HG02852 (cell line): ENCODE measurements at regions not wholly inside any gene's neighbourhood (a gene's known extent, or its start where the extent isn't known, plus 50 kb on each side); places are given as distances from the start of the nearest gene placed in this dataset.

Experiments
- ATAC-seq: cut with Tn5 transposase; IDR thresholded peaks from one replicate; pipeline ENCODE4 v1.9.1; 2021; ENCODE audit warnings: mild to moderate bottlenecking, moderate library complexity; ENCODE audit not compliant: unreplicated experiment

DNA sequence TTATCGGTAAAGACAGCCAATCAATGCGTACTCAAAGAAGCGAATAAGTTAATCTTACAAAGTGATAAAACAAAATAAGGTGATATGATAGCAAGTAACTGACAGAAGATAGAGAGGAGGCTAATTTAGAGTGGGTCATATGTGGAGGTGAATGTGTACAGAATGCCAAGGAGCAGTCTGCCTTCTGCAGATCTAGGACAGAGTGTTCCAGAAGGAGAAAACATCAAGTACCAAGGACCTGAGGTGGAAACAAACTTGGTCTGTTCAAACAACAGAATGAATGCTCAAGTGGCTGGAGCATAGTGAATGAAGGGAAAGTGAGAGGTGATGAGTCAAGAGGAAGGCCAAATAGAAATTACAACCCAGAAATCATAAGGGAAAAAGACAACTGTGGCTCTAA is 170.3 kb upstream of the BMP4 start:
- no peak for ATAC-seq

DNA sequence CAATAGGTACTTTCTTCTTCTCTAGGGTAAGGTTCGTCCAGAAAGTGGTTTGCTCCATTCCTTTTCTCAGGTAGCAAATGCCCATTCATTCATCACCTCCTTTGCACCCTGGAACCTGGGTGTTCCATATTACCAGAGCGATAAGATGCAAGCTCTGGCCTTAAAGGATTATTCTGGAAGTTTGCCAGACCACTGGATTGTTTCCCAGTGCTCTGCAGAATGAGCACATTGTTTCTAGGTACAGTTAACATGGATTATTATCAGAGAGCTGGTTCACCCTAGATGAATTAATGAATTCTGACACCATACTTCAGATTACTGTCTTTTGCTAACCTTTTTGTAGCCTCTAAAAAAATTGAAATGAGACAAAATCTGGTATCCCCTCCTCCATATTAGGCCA is 170.9 kb upstream of the BMP4 start:
- ATAC-seq, result no peak

DNA sequence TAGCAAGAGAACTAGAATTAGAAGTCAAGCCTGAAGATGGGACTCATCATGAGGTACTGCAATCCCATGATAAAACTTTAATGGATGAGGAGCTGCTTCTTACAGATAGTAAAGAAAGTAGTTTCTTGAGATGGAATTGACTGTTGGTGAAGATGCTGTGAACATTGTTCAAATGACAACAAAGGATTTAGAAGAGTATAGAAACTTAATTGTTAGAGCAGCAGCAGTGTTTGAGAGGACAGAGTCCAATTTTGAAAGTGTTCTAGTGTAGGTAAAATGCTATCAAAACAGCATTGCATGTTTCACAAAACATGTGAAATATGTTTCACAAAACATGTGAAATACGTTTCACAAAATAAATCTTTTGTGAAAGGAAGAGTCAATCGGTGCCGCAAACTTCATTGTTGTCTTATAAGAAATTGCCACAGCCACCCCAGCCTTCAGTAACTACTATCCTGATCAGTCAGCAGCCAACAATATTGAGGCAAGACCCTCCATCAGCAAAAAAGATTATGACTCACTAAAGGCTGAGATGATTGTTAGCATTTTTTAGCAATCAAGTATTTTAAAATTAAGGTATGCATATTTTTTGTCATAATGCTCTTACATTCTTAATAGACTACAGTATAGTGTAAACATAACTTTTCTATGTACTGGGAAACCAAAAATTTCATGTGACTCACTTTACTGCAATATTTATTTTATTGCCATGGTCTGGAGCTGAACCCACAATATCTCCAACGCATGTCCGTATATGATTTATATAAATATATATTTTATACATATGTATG is 173.4 kb upstream of the BMP4 start:
- no peak for ATAC-seq

DNA sequence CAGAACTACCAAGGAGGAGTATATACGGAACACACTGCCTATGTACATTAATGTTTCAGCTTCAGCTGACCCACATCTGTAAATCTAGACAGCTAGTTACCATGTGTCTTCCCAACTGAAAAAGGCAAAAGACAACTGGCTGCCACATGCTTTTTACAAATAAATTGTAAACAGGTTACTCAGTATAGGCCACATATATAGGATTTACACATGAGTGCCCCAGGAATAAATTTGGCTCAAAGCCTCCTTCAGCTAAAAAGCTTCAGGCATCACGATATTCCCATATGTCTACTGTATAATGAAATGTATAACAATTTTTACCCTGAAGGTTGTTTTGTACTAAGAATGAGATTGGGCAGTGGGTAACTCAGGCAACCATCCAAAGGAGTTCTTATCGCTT is 175.9 kb upstream of the BMP4 start:
- ATAC-seq, result no peak

DNA sequence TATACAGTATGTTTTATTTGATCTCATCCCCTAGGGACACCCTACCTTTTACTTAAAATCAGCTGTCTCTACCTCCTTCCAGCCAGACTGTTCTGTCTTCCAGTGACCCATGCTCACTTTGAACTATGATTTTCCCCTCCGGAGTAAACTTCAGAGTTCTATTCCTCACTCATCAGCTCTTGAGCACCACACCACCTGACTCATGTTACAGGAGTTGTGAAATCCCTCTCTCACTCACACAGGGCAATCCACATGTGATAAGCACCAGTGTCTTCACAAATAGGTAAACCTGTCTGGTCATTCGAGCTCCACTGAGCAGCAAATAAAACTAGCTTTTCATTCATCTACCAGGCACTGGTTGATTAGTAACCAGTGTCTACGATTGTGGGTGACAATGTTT is 177.3 kb upstream of the BMP4 start:
- no peak for ATAC-seq

DNA sequence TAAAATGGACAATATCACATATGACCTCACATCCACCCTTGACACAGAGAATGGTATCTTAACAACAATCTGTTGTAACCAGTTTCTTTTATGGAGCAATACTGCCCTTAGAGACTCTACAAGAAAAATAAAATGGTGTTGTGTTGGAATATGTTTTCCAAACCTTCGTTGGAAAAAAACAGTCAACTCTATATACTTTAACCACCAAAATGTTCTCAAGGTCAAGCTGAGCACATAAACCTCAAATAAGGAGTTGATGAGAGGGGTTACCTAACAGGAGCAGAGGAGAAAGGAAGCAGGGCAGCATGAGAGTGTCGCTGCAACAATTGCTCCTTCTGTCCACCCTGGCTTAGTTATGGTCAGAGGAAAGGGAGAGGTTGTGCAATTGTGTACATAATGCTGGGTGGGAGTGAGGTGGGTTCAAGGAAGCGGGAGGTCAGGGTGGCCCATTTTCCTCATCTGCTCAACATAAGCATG is 179.2 kb upstream of the BMP4 start:
- ATAC-seq, result no peak

DNA sequence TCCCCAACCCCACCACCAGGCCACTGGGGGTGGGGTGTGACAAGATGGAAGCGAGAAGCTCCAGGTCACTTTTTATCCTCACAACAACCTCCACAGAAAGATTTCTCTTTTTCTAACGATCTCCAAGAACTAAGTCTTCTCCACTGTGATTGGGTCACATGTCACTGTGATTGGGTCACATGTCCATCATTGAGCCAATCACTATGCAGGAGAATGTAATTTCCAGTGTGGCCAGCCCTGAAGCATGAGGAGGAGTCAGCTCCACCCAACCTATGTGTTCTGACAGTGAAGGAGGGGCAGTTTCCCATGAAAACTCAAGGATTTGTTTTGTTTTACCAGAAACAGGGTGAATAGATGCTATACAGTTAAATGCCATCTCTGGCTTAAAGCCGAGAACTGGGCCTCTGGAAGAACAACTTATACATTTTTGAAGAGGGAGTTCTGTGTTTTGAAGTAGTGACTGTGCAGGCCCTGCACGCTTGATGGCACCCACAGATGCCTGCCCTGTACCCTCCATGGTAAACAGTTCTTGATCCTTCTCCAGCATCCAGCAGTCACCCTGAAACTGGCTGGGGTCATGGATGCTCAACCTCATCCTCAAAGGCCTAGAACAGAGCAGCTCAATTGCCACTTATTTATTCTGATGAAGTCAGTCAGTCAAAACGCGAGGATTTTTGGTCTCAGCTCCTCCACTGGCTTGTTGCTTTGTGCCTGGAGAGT is 180.4 kb upstream of the BMP4 start:
- no peak for ATAC-seq

DNA sequence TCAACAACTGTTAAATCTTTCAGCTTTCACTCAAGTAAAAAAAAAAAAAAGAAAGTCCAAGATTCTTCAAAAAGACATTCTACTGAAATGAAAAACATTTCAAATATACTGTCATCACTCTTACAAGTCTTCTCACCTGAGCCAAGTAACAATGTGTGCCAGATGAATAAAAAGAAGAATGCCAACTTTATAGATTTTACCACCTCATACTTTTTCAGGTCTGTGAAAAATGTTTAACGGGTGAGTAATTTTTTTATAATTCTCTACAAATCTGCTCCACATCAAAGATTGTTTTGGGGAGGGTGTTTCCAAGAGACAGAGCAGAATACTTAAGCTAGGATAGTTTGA is 181.0 kb upstream of the BMP4 start:
- no peak for ATAC-seq

DNA sequence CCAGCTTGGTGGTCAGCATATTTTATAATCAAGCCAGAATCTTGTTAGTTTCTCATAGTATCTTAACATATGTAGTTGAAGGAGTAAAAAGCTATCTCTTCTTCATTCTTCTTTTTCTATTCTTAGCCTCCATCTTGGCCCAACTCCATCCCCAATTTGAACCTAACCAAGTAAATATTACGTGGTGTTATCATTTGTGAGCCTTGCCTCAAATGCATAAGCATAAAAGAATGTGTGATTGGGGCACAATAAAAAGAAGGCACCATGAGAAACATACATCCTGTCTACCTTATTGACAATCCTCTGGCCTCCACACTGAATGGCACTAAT is 181.4 kb upstream of the BMP4 start:
- ATAC-seq, result no peak

DNA sequence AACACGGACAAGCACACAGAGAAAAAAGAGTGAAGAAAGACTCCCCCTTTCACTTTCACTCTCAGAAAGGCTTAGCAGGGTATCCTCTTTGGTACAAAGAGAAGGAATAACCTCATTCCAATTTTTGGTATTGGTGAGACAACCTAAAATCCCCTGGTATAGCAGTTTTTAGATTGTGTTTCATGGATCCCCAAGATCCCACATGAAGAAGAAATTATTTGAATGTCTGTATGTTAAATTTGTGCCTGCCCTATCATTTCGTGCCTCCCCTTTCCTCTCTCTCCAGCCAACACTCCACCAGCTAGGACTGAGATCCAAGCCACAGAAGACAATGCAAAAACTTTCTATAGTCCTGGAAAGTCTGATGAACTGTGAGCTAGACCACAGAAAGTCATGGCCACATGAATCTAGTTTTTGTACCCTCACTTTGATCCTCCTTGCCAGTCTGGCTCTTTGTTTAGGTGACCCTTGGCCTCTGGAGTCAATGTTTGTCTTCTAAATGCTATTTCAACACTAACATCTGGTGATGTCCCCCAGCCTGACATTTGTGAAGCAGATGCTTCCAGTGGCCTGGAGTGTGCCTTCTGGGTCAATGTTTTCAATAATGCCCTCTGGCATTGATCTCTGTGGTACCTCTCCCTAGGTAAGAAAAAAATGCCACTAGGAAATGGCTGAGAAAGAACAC is 181.9 kb upstream of the BMP4 start:
- no peak for ATAC-seq

DNA sequence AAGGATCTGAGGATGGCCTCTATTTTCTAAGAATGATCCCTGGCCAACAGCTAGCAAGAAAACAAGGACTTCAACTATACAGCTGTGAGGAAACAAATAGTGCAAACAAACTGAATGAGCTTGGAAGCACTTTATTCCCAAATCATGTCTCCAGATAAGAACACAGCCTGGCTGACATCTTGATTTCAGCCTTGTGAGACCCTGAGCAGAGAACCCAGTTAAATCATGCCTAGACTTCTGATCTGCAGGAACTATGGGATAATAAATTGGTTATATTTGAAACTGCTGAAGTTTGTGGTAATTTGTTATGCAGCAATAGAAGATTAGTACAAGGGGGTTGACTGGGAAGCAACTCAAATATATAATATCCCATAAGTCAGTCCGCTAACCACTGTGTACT is 183.9 kb upstream of the BMP4 start:
- ATAC-seq, result no peak

DNA sequence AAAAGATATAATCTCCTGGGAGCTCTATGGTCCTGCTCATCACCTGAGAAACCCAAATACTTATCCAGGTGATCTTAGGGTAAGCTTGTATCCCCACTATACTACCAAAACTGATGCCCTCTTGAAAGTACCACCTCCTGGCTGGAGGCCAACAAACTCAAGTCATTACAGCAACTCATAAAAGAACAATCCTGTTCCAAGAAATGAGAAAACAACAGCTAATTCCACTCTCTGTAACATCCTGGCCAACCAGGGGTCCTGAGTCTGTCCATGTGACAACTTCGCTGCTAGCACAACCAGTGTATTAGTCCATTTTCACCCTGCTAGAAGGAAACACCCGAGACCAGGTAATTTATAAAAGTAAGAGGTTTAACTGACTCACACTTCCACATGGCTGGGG is 190.0 kb upstream of the BMP4 start:
- no peak for ATAC-seq

DNA sequence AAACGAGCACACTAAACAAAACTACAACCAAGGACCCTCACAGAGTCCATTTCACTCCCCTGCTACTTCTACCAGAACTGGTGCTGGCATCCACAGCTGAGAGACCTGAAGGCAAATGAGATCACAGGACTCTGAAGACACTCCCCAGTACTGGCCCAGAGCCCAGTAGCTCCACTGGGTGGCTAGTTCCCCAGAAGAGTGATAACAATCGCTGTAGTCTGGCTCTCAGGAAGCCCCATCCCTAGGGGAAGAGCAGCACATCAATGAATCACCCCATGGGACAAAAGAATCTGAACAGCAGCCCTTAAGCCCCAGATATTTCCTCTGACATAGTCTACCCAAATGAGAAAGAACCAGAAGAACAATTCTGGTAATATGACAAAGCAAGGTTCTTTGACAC is 190.7 kb upstream of the BMP4 start:
- no peak for ATAC-seq

DNA sequence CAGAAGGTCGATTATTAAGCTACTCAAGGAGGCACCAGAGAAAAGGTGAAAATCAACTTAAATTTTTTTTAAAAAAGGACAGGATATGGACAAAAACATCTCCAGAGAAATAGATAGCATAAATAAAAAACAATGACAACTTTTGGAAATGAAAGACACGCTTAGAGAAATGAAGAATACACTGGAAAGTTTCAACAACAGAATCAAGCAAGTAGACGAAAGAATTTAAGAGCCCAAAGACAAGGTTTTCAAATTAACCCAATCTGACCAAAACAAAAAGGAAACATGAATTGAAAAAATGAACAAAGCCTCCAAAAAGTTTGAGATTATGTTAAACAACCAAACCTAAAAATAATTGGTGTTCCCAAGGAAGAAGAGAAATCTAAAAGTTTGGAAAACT is 191.1 kb upstream of the BMP4 start:
- no peak for ATAC-seq

DNA sequence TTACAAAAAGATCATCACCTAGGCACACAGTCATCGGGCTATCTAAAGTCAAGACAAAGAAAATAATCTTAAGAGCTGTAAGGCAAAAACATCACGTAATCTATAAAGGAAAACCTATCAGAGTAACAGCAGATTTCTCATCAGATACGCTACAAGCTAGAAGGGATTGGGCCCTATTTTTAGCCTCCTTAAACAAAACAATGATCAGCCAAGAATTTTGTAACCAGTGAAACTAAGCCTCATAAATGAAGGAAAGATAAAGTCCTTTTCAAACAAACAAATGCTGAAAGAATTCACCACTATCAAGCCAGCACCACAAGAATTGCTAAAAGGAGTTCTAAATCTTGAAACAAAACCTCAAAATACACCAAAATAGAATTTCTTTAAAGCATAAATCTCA is 191.6 kb upstream of the BMP4 start:
- no peak for ATAC-seq

DNA sequence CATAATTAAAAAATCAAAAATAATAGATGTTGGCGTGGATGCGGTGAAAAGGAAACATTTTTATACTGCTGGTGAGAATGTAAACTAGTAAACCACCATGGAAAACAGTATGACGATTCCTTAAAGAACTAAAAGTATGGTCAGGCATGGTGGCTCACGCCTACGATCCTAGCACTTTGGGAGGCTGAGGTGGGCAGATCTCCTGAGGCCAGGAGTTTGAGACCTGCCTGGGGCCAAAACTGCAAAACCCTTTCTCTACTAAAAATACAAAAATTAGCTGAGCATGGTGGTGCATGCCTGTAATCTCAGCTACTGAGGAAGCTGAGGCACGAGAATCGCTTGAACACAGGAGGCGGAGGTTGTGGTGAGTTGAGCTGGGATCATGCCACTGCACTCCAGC is 195.7 kb upstream of the BMP4 start:
- ATAC-seq, result no peak

DNA sequence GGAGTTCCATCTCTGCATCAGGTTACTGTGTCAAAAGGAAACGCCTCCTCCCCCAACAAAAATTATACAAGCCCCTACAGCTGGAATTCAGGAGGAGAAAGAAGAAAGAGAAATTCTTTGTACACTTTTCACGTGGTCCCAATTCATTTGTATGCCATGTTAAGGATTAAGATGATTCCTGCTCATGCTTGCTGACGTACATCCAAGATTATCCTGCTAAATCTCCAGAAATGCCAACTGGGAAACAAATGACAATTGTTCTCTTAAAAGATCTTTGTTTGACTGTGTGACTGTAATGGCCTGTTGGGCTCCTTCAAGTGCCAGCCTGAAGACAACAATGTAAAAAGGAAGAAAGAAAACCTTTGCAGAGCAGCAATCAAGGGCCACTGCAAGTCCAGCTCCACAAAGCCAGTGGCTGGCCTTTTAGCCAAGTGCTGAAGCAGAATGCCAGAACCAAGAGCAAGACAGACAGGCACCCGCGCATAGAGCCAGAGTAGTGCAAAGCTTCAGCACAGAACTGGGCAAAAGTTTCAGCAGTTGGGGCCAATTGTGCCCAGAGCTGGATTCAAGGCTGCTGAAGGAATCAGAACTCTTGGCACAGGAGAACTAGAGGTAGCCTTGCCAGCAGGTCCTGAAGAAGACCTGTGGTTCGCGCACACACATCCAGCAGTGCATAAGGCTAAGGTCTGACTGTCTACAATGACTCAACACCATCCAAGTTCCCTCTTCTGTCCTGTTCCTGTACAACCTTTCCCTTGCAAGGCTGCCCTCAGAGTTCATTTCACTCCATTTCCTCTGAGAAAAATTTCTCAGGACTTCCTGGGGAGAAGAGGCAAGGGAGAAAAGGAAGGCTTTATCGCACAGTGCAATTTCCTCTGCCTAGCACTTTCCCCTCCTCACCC is 209.7 kb upstream of the BMP4 start:
- no peak for ATAC-seq

DNA sequence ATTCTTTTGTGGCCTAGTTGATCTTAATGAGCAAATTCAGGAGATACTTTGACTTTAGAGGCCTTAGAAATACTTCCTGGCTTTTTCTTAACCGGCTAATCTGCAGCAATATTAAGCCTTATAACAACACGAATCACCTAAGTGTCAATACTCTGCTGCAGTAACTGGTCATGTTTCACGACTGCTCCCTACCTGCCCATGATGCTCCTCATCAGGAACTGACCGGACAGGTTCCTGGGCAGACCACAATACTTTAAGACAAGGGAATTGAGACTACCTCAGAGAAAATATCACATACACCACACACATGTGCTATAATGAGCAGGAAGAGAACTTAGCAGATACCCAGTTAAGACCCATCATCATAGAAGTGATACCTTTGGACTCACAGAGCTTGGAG is 211.9 kb upstream of the BMP4 start:
- ATAC-seq, result no peak

DNA sequence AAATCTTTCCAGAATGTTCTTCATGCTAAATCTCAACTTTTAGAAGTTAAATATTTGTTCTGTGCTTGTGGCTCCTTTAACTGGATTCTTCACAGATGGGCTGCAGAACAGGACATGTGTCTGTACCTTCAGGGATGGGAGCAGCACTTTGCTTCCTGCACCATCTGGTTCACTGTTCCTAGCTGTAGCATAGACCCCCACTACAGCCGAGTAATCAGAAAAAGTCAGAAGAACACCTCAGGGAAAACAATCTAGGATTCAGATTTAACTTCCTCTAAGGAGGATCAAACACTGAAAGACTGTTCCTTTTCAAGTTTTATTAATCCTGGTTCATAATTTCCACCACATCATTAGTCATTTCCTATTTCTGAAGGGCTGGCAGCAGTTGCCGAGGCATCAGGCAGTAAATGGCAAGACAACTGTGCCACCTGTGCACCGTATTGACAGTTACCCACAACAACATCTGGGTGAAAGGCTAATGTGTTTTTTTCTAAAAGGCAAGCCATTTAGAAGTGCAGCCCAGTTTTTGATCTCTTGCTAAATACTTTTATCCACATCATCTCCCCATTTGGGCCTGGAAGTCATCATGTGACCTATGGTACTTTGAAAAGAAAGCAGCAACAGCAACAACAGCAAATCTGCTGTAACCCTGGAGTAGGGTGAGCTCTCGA is 212.8 kb upstream of the BMP4 start:
- no peak for ATAC-seq

DNA sequence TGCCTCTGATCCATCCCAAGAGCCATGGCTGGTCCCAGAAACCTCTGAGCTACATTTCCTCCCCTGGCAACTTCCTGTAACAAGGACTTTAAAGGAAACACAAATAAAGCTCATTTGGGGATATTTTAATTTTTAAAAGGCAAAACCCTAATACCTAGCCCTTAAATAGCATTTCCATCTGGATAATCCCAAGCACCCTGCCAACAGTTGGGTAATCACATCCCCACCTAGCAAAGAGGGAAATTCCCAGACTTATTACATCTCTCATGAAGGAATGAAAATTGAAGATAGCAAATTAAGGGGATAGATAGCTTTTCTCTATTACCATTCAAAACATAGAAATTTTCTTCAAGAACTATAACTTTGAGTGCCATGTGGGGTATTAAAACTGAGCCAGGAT is 213.7 kb upstream of the BMP4 start:
- no peak for ATAC-seq

DNA sequence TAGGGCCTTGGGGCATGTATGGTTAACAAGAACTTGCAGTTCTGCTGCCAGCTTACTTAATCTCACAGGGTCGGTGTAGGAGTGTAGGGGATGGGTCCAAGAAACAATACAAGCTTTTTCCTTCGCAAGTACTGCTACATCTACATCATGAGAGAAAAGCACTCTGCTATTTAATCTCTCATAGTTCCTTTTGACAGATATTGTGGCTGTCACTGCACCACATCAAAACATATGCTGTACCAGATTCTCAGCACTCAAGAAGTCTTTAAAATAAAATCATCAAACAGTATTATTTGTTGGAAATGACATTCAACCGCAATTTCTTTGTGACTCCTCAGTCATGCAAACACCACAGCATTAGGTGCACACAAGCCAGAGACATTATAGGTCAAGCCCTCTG is 215.5 kb upstream of the BMP4 start:
- ATAC-seq, result no peak
